HG03066 (cell line): ENCODE measurements at regions not wholly inside any gene's neighbourhood (a gene's known extent, or its start where the extent isn't known, plus 50 kb on each side); places are given as distances from the start of the nearest gene placed in this dataset.
"Not testable (repeated sequence)": the region's sequence is repeated elsewhere in the genome, so short reads cannot be mapped to it uniquely, and the experiment has no call there.

Experiments used
- ATAC-seq: cut with Tn5 transposase; IDR thresholded peaks from one replicate; pipeline ENCODE4 v1.9.1; 2021; ENCODE audit warnings: low read depth; ENCODE audit not compliant: unreplicated experiment

DNA sequence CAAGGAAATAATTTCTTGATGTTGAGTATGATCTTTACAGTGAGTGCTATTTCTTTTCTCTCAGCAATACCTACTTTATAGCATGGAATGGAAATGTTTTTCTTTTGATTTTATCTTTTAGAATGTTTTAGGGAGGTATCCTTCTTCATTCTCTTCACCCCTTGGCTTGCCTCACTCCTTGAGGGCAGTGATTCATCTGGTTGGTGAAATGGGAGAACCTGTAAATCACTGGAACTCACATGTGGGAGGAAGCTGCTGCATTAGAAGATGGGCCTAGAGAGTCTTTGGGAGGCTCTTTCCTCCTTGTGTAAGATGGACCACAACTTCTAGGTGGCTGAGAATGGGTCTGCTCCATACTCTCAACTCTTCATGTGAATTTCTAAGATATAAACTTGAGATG is 244.8 kb upstream of the SYNCRIP start:
- ATAC-seq, result no peak

DNA sequence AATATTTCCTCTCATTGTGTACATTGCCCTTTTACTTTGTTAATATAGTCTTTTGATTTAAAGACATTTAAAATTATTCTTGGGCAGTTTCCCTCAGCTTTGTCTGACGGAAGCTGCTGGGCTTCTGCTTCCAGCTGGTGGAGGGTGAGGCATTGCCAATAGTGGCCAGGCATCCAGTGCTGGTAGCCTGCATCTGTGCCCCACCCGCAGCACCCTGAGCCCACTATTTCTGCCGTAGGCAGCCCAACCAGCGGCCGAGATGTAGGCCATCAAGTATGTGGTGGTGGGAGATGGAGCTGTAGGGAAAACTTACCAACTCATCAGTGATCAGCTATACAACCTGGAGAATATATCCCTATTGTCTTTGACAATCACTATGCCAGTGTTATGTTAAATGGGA is 226.0 kb upstream of the SYNCRIP start:
- no peak for ATAC-seq

DNA sequence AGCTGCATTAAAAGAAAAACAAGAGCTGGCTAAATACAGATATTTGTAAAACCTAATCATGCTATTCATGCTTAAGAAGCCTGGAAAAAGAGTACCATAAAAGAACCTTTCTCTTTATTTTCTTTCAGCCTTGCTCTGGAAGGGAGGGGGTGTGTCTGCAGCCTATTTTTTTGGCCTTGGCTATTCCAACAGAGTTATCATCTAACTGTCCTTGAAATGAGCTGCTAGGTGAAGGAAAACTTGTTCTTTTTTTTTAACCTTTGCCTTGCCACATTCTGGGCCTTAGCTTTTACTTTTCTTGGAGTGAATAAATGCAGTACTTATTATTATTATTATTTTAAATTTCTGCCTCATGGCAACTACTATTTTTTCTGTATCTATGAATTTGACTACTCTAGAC is 224.9 kb upstream of the SYNCRIP start:
- no peak for ATAC-seq

DNA sequence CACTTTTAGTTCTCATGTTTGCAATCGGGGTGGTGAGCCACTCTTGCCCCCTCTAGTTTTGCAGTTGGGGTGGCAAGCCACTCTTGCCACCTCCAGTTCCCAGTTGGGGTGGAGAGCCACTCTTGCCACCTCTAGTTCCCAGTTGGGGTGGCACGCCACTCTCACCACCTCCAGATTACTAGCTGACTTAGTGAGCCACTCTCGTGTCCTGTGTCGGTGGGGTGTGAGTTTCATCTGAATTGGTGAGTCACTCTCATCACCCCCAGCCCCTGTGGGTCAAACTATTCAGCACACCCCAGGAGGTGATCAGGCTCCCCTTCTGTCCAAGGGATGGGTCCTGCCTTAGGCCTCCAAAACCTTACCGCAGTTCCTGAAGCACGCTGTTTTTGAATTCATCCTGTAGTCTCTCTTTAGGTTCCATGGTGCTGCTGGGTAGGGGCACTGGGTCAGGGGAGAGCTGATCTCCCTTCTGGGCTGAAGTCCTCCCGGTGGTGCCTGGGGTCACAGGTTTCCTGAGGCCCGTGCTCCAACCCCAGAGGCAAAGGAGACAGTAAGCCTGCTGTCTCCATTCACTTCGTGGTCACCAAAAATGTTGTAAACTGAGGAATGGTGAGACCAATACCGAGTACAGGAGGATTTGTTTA is 224.2 kb upstream of the SYNCRIP start:
- no peak for ATAC-seq

DNA sequence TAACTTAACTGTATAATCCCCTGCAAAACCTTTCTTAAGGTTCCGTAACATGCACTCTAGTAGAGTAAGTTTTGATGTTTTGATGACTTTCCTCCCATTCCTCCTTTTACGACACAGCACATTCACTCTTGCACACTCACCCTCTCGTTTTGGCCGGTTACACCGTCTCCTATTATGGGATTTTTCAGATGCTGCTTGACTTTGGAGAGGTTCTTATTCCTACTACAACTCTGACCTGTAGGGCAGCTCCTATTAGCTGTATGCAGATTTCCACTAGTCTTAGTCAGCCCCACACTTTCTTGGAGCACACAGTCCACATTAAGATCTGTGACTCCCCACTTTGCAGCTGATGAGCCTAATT is 223.7 kb upstream of the SYNCRIP start:
- no peak for ATAC-seq

DNA sequence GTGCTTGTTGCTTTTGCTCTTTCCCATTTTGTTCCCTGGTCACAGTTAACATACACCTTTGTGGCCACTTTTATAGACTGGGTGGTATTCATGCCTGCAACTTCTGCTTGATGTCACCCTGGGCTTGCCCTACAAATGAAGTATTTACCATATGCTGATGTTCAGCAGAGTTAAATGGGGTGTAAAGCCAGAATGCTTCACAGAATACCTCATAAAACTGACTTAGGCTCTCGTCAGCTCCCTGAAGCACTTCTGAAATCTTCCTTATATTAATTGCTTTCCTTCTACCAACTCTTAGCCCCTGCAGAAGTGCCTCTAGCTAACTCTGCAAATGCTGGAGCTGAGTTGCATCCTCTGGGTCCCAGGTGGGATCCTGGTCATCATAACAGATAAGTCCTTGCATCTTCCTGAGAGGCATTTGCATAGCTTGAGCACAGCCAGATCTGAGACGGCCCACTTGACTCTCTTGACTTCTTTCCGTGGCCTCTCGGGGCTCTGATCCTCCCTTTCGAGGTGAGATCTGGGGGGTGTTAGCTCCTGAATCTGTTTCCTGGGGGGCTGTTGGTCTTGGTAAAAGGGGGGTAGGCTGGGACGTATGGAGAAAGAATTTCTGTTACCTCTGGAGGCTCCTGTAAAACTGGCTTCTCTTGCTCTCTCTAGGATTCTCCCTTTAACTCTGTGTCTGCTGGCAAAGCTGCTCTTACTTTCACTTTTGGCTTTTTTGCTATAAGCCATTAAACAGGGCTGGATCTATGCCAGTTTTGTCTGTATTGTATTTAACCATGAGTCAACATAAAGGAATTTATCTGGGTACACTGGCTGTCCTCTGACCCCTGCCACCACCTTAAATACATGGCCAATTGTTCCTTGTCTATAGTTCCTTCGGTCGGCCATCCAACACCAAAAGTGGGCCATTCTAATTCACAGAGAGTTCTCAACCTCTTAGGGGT is 223.0 kb upstream of the SYNCRIP start:
- ATAC-seq, result no peak

DNA sequence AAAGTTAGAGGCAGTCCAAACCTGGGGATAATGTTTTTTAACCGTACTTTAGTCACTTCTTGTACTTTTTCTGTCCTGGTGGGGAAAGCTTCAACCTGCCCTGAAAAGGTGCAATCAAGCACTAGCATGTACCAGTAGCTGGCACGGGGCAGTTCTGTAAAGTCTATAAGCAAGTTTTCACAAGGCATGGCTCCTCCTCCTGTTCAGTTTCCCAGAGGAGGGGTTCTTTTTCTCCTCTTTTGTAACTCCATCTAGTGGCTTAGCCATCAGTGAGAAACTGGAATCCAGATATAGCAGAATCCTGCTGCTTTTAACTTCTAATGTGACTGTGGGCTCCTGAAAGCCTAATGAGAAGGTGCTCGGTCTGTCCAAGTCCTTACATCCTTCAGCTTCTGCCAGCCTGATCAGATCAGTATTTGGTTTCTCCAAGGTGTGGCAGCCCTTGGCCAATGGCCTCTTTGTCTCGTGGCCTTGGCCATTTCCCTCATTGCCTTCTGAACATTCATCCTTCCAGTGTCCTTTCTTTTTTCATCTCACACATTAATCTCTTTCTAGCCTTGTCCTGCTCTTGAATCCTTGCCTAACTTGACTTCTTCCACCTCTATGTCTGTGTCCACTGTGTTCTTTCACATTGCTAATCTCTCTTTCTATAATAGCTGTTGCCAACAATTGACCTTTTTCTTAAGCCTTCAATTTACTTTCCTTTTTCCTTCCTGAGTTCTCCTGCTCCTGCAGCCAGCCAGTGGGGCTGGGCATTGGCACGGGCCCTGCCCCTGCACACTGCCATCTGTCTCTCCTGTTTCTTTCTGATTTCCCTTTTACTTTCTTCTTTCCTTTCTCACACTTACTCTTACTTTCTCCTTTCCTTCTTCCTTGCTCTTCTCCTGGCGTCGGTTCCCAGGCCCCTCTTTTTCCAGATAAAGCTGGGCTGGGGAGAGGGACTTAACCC is 222.0 kb upstream of the SYNCRIP start:
- ATAC-seq, result no peak

DNA sequence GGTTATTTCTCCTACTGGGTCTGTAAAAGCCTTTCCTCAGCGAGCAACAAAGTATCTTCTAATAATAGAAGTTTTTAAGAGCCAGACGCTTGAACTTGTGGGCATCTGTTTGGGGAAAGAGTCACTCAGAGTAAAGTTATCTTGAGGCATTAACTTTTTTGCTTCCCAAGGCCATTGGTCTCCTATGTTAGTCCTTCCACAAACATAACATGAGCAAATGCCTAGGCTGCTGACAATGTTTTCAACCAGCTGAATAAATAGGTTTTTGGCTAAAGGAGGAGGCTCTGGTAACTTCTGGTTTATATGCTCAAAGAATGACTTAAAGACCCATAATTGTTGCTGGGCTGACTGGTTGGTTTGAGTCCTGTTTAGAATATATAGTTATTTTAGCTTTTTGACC is 213.5 kb upstream of the SYNCRIP start:
- no peak for ATAC-seq

DNA sequence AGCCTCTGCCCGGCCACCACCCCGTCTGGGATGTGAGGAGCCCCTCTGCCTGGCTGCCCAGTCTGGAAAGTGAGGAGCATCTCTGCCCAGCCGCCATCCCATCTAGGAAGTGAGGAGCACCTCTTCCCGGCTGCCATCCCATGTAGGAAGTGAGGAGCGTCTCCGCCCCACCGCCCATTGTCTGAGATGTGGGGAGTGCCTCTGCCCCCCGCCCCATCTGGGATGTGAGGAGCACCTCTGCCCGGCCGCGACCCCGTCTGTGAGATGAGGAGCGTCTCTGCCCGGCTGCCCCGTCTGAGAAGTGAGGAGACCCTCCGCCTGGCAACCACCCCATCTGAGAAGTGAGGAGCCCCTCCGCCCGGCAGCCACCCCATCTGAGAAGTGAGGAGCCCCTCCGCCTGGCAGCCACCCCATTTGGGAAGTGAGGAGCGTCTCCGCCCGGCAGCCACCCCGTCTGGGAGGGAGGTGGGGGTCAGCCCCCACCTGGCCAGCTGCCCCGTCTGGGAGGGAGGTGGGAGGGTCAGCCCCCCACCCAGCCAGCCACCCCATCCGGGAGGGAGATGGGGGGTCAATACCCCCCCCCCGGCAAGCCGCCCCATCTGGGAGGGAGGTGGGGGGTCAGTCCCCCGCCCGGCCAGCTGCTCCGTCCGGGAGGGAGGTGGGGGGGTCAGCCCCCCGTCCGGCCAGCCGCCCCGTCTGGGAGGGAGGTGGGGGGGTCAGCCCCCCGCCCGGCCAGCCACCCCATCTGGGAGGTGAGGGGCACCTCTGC is 195.8 kb upstream of the SYNCRIP start:
- not testable (repeated sequence) for ATAC-seq

DNA sequence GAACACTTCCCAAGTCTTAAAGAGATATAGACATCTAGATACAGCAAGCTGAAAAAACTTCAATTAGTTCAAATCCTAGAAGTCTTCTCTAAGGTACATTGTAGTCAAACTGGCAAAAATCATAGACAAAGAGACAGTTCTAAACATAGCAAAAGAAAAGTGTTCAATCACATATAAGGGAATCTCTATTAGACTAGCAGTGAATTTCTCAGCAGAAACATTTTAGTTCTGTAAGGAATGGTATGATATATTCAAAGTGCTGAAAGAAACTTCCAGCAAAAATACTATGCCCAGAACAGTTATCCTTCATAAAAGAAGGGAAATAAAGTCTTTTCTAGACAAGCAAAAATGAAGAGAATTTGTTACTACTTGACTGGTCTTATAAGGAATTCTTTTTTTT is 186.3 kb upstream of the SYNCRIP start:
- no peak for ATAC-seq

DNA sequence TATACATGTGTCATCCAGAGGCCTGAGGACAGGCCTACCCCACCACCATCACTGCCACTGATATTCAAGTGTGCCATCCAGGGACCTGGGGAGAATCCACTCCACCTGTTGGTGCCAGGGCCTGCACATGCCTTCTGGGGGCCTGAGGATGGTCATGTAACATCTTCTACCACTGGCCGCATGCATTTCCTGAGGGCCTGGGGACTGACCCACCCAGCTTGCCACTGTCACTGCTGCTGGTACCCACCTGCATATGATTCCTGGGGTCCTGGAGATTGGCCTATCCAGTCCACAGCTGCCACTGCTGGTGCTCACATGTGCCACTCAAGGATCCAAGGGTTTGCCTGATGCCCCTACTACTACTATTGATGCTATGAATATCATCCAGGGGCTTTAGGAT is 184.3 kb upstream of the SYNCRIP start:
- ATAC-seq, result no peak

DNA sequence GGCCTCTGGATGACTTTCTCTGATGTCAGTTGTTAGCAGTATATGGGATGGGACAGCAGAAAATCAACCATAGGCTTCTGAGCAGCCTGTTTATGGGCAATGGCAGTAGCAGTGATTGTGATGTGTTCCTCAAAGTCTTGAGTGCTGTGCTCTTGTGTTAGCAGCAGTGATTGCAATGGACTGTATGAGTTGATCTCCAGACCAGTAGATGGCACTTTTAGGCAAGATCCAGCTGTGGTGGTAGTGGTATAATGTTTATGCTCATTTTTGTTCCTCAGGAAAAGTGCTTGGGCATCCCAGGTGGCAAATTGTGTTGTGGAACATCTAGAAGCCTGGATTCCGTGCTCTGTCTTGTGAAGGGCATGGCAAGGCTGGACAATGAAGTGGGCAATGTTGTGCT is 181.6 kb upstream of the SYNCRIP start:
- no peak for ATAC-seq

DNA sequence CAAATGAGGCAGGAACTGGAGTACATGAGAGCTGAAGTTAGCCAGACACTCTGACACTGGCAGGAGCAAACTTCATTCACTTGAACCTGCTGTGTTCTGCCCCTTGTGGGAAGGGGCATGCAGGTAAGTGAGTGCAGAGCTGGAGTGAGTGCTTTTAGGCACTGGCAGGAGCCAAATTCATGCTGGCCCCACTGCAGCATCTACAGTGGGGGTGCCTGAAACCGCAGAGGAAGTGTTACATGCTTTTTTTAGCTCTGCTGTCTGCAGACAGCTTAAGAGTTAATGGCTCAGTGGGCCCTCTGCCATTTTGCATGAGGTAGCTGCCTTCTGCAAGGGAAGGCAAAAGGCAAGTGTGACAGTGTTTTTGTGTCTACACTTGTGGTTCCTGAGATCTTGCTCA is 167.9 kb upstream of the SYNCRIP start:
- no peak for ATAC-seq

DNA sequence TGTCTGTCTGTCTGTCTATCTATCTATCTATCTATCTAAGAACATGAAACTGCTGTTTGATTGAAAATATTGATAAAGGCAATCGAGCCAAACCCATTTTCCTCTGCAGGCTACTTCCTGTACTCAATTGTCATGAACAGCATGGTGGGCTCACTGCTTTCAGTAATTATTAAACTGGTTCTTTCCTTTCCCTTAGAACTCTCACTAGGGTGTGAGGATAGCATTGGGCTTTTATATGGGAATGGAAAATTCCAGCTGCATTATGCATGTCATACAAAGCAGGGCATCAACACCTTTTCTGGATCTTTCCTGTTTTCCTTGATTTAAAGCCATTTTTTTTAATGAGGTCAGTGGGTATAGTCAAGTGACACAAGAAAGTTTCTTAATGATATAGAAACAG is 161.0 kb upstream of the SYNCRIP start:
- ATAC-seq, result no peak

DNA sequence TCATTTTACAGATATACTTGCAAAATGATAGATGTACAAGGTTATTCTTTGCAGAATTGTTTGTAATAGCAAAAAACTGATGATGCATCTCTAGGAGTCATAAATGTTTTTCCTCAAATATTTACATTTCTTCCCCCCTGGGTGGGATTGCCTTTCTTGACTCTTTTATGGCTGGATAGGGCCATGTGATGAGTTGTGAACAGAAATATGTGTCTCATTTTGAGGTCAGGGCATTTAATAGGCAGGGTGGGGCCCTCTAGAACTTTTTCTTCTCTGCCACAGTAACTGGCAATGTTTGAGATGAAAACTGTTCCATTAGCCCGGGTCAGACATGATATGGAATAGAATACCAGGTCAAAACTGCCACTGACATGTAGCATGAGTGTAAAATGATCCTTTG is 159.5 kb upstream of the SYNCRIP start:
- no peak for ATAC-seq

DNA sequence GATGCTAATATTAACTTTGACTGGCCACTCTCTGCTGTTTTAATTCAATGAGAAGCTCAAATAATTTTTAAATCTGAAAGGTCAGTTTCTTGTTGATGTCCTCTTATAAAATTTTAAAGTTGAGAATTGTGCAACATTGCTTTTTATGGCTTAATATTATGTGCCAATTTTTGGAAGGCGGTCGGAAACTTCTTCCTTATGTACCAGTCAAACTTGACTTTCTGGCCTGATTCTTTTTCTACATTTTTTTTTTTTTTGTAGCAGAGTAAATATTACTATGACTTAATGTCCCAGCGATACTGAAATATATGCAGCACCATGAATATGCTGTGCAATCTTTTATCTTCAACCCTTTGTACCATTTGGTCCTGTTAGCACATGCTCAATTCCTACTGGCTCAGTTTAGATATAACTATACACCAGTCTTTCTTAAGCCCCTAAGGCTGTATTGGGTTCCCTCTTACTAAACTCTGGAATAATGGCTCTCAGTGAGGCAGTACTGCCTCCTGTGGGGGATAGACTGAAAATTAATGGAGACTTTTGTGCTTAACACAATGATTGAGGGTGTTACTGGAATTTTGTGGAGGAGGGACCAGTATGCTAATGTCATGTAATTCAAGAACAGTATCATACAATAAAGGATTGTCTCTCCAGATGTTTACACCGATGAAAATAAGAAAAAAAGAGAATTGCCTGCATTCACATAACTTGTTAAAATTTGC is 156.4 kb upstream of the SYNCRIP start:
- ATAC-seq, result no peak

DNA sequence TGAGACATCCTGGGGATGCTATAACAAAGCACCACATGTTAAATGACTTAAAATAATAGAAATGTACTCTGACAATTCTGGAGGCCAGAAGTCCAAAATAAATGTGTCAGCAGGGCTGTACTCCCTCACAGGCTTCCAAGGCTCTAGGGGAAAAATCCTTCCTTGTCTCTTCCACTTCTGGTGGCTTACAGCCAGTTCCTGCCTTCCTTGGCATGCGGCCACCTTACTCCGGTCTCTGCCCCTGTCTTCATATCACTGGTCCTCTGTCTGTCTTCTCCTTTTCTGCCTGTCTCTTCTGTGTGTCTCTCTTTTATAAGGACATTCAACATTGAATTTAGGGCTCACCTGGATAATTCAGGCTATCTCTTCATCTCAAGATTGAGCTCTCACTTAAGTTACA is 155.3 kb upstream of the SYNCRIP start:
- no peak for ATAC-seq

DNA sequence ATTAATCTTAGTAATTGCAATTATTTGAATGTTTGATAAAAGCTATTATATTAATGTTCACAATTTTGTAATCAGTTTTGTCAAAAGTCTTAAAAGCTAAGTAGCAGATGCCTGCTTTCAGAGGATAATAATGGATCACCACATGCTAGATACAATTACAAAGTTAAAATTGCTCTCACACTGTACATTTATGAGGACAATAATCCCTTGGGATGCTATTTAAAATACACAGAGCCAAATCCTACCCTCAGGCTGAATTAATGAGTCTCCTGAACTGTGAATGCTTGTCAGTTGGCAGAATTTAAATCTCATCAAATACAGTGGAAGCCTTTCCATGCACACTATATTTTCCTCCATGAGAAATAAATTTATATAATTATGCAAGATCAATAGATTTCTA is 153.3 kb upstream of the SYNCRIP start:
- no peak for ATAC-seq

DNA sequence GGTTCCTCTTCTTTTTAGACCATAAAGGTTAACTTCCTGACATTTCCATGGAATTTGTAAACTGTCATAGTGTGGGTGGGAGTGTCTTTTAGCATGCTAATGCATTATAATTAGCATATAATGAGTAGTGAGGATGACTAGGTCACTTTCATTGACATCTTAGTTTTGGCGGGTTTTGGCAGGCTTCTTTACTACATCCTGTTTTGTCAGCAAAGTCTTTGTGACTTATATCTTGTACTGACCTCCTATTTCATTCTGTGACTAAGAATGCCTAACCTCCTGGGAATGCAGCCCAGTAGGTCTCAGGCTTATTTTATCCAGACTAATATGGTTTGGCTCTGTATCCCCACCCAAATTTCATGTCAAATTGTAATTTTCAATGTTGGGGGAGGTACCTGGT is 149.6 kb upstream of the SYNCRIP start:
- no peak for ATAC-seq

DNA sequence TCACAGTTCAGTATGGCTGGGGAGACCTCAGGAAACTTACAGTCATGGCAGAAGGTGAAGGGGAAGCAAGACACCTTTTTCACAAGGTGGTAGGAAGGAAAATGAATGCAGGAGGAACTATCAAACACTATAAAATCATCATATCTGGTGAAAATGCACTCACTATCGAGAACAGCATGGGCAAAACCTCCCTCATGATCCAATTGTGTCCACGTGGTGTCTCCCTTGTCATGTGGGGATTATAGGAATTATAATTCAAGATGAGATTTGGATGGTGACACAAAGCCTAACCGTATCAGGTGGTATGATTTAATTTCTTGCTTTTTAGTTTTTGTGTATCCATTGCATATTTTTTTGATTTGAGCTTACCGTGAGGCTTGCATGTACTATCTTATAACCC is 133.2 kb upstream of the SYNCRIP start:
- no peak for ATAC-seq
